HepG2 (cell line): ENCODE measurements at regions not wholly inside any gene's neighbourhood (a gene's known extent, or its start where the extent isn't known, plus 50 kb on each side); places are given as distances from the start of the nearest gene placed in this dataset.

Experiments
- ATAC-seq: fragments of 200-7000 bp; cut with Tn5 transposase; 3 replicates; pipeline ENCODE4 v1.9.1; 2020; ENCODE audit warnings: mild to moderate bottlenecking, moderate library complexity
- BruUV-seq: library from RNA; stranded (reverse); fragments of 400-500 nt; replicated peaks from 2 replicates; lab custom pipeline; 2021; lab: Mats Ljungman, UMichigan
- CTCF ChIA-PET: fragments of 300-600 bp; formaldehyde crosslinking; extraction: SDS; loops from one replicate; lab custom pipeline; 2021; ENCODE audit warnings: low total read pairs, inconsistent platforms, low intra/inter-chr PET ratio; lab: Yijun Ruan, JAX
- POLR2A ChIA-PET: fragments of 350-600 bp; sonication (Branson Sonifier 250); formaldehyde crosslinking; loops from one replicate; lab custom pipeline; 2020; ENCODE audit warnings: antibody characterized with exemption, inconsistent platforms; lab: Yijun Ruan, JAX
- DNase-seq: peaks from one replicate; pipeline ENCODE4 v3.0.0-alpha.2; 2015; ENCODE audit warnings: low spot score
- FAIRE-seq: peaks from 3 replicates; lab custom pipeline; 2011; peaks lifted over from hg19 to GRCh38; lab: Jason Lieb, UNC
- H2AFZ ChIP-seq: one replicate; pipeline ENCODE4 v1.6.1; 2011; ENCODE audit warnings: low read length, inconsistent platforms
- H3K27ac ChIP-seq: fragments of 300-600 bp; 3 replicates; pipeline ENCODE4 v1.8.0; 2011; ENCODE audit warnings: mixed run types, mild to moderate bottlenecking, mixed read lengths, low read length, inconsistent platforms; ENCODE audit not compliant: insufficient read depth; ENCODE audit errors: extremely low read length
- H3K27me3 ChIP-seq, 2 experiments: fragments of 200-600 bp in 1 of 2; 2 replicates in 1 of 2; 3 replicates in 1 of 2; pipeline versions ENCODE4 v1.6.0 to v1.8.0; 2011; ENCODE audit warnings: low read length in 2 of 2, mild to moderate bottlenecking in 2 of 2, moderate library complexity in 2 of 2, inconsistent platforms in 1 of 2; ENCODE audit not compliant: insufficient read depth in 2 of 2, control insufficient read depth in 1 of 2
- H3K36me3 ChIP-seq, 2 experiments: fragments of 200-600 bp in 1 of 2; replicated peaks in 1 of 2; 2 replicates in 1 of 2; 3 replicates in 1 of 2; pipeline versions ENCODE4 v1.5.1 to v1.8.0; 2011; ENCODE audit warnings: low read length in 2 of 2, inconsistent platforms in 1 of 2; ENCODE audit not compliant: insufficient read depth in 2 of 2, control insufficient read depth in 1 of 2
- H3K4me1 ChIP-seq: 2 replicates; pipeline ENCODE4 v1.5.1; 2012; ENCODE audit warnings: low read length, inconsistent platforms; ENCODE audit not compliant: insufficient read depth
- H3K4me2 ChIP-seq: 2 replicates; pipeline ENCODE4 v1.6.0; 2011; ENCODE audit warnings: low read depth, low read length, inconsistent platforms
- H3K4me3 ChIP-seq, 3 experiments: fragments of 200-600 bp in 1 of 3; sonication (generic), shearing (Covaris generic) in 1 of 3; replicated peaks in 1 of 3; 2 replicates each; pipeline ENCODE4 v1.5.1; 2011 to 2016; ENCODE audit warnings: low read length in 3 of 3, inconsistent platforms in 2 of 3, low read depth in 2 of 3, mild to moderate bottlenecking in 2 of 3, control low read depth in 1 of 3, mixed read lengths in 1 of 3; ENCODE audit not compliant: insufficient read depth in 1 of 3
- H3K79me2 ChIP-seq: one replicate; pipeline ENCODE4 v1.6.1; 2011; ENCODE audit warnings: low read length, inconsistent platforms; ENCODE audit not compliant: insufficient read depth
- H3K9ac ChIP-seq: 2 replicates; pipeline ENCODE4 v1.6.0; 2011; ENCODE audit warnings: mild to moderate bottlenecking, low read depth, low read length, inconsistent platforms; ENCODE audit not compliant: insufficient read depth
- H3K9me3 ChIP-seq: 2 replicates; pipeline ENCODE4 v1.5.1; 2012; ENCODE audit warnings: mild to moderate bottlenecking, low read length
- H4K20me1 ChIP-seq: 2 replicates; pipeline ENCODE4 v1.6.0; 2011; ENCODE audit warnings: inconsistent platforms, mild to moderate bottlenecking, low read length, moderate library complexity; ENCODE audit not compliant: insufficient read depth
- AKAP8 ChIP-seq: sonication (generic); formaldehyde crosslinking; IDR thresholded peaks from 2 replicates; pipeline ENCODE4 v1.5.1; 2020; ENCODE audit warnings: mild to moderate bottlenecking, missing genetic modification reagents
- ETV5 ChIP-seq: IDR thresholded peaks from 2 replicates; pipeline ENCODE4 v1.6.1; 2018; ENCODE audit warnings: missing biosample characterization, missing genetic modification reagents, inconsistent platforms, borderline replicate concordance
- GABPA ChIP-seq, 2 experiments: IDR thresholded peaks; 2 replicates each; pipeline ENCODE4 v1.6.1; 2011 to 2016; ENCODE audit warnings: low read depth in 2 of 2, low read length in 1 of 2, missing biosample characterization in 1 of 2, missing genetic modification characterization in 1 of 2
- GMEB1 ChIP-seq: sonication (generic); formaldehyde crosslinking; IDR thresholded peaks from 2 replicates; pipeline ENCODE4 v1.5.1; 2020; ENCODE audit warnings: missing genetic modification reagents, mild to moderate bottlenecking, borderline replicate concordance
- JDP2 ChIP-seq: sonication (generic); formaldehyde crosslinking; IDR thresholded peaks from 2 replicates; pipeline ENCODE4 v1.8.1; 2022; ENCODE audit warnings: missing genetic modification reagents, borderline replicate concordance
- NFKB2 ChIP-seq: sonication (generic); formaldehyde crosslinking; IDR thresholded peaks from 2 replicates; pipeline ENCODE4 v1.4.0; 2020; ENCODE audit warnings: missing genetic modification reagents, borderline replicate concordance
- NR2F2 ChIP-seq: IDR thresholded peaks from 2 replicates; pipeline ENCODE4 v1.6.1; 2012; ENCODE audit warnings: low read depth, inconsistent platforms, borderline replicate concordance
- PHB2 ChIP-seq: fragments of 450-650 bp; IDR thresholded peaks from 2 replicates; pipeline ENCODE4 v1.6.1; 2018; ENCODE audit not compliant: partially characterized antibody
- RBAK ChIP-seq: sonication (generic); formaldehyde crosslinking; IDR thresholded peaks from 2 replicates; pipeline ENCODE4 v1.5.1; 2020; ENCODE audit warnings: mild to moderate bottlenecking, missing genetic modification reagents
- TCF7L2 ChIP-seq: IDR thresholded peaks from 2 replicates; pipeline ENCODE4 v1.6.1; 2011; ENCODE audit warnings: mild to moderate bottlenecking, low read depth, low read length, moderate library complexity
- YEATS4 ChIP-seq: sonication (generic); formaldehyde crosslinking; IDR thresholded peaks from 2 replicates; pipeline ENCODE4 v1.4.0; 2020; ENCODE audit warnings: missing genetic modification reagents, borderline replicate concordance
- ZFP1 ChIP-seq: IDR thresholded peaks from 2 replicates; pipeline ENCODE4 v1.6.1; 2016
- ZNF205 ChIP-seq: IDR thresholded peaks from 2 replicates; pipeline ENCODE4 v1.6.1; 2018; ENCODE audit warnings: missing biosample characterization, missing genetic modification reagents
- ZNF264 ChIP-seq: sonication (generic); formaldehyde crosslinking; IDR thresholded peaks from 2 replicates; pipeline ENCODE4 v1.4.0; 2020; ENCODE audit warnings: missing genetic modification reagents
- ZNF343 ChIP-seq: sonication (generic); formaldehyde crosslinking; IDR thresholded peaks from 2 replicates; pipeline ENCODE4 v1.4.0; 2020; ENCODE audit warnings: mild to moderate bottlenecking, missing genetic modification reagents
- WGBS: methylation state at CpG from one replicate; pipeline ENCODE4 v1.1.6; 2017; ENCODE audit warnings: low lambda C conversion rate; 5-methylcytosine and 5-hydroxymethylcytosine counted together
- in situ Hi-C: cut with HindIII; loops from 2 replicates; pipeline ENCODE4 v1.10.0; 2017; ENCODE audit warnings: low pct_unique_long_range_greater_than_20kb; ENCODE audit not compliant: extremely low pct_ligation_motif_present
- intact Hi-C: fragments of 100-400 bp; cut with micrococcal nuclease; formaldehyde crosslinking; loops from one replicate; pipeline ENCODE4 v1.10.0; 2022; ENCODE audit not compliant: unreplicated experiment
- TF ChIP-seq, protein P1 (sequence below): sonication (generic); formaldehyde crosslinking; IDR thresholded peaks from 2 replicates; pipeline ENCODE4 v1.4.0; 2020; ENCODE audit warnings: missing genetic modification reagents

- DNase-seq (no peak), FAIRE-seq (no peak), ATAC-seq (no peak)
- no peak overlapping the region for H3K4me3 ChIP-seq
- H3K4me1 ChIP-seq: peaks cover 20% of the 10 kb centered on the region
- POLR2A ChIA-PET: no interaction called here
- H3K27me3 ChIP-seq: peaks cover 5 to 74% of the 10 kb centered on the region in 2 experiments; a peak in 4 of 5 replicates
- no peaks in the 10 kb centered on the region for H3K9me3 ChIP-seq
- no peak overlapping the region for H3K9ac ChIP-seq
- peaks cover 20% of the 10 kb centered on the region; the same call in 1 of the 2 replicates for H4K20me1 ChIP-seq
- intact Hi-C loops: loop anchor here (10.0 kb wide), 1 partner anchor 343 kb away; the partner anchor contains the start of gene IRX3
- H3K27ac ChIP-seq: no peak overlapping the region
- no peak overlapping the region for H3K4me2 ChIP-seq
- in situ Hi-C loops: no loop called here
- CTCF ChIA-PET: no interaction called here
- BruUV-seq: no TSS peak
- no peak for TF ChIP-seq PHB2
- H3K36me3 ChIP-seq: no peaks in the 10 kb centered on the region
- no peak overlapping the region for H2AFZ ChIP-seq
- 73% methylated on average over 4 of the region's 4 CpGs for WGBS
- H3K79me2 ChIP-seq: no peaks in the 10 kb centered on the region
Observed at GRCh38 chr16:54627616-54628015, 303.0 kb upstream of the IRX5 start.

- WGBS: 85% methylated on average over 7 of the region's 7 CpGs
- CTCF ChIA-PET: no interaction called here
- TF ChIP-seq GMEB1: no peak
- no peak for TF ChIP-seq RBAK (CRISPR knock-in tag)
- TF ChIP-seq YEATS4: no peak
- no peak for TF ChIP-seq TCF7L2
- TF ChIP-seq NR2F2: no peak
- TF ChIP-seq ZFP1 (CRISPR knock-in tag): no peak
- TF ChIP-seq GABPA (IDR thresholded peaks at IDR 0.05; ENCODE audit: low read depth, low read length): no peak
- TF ChIP-seq GABPA (CRISPR knock-in tag; IDR thresholded peaks at IDR 0.05; ENCODE audit: low read depth): no peak
- TF ChIP-seq ZNF343 (CRISPR knock-in tag): no peak
- no peak for TF ChIP-seq ZNF264 (CRISPR knock-in tag)
- TF ChIP-seq AKAP8 (CRISPR knock-in tag): no peak
- TF ChIP-seq, protein P1, sequence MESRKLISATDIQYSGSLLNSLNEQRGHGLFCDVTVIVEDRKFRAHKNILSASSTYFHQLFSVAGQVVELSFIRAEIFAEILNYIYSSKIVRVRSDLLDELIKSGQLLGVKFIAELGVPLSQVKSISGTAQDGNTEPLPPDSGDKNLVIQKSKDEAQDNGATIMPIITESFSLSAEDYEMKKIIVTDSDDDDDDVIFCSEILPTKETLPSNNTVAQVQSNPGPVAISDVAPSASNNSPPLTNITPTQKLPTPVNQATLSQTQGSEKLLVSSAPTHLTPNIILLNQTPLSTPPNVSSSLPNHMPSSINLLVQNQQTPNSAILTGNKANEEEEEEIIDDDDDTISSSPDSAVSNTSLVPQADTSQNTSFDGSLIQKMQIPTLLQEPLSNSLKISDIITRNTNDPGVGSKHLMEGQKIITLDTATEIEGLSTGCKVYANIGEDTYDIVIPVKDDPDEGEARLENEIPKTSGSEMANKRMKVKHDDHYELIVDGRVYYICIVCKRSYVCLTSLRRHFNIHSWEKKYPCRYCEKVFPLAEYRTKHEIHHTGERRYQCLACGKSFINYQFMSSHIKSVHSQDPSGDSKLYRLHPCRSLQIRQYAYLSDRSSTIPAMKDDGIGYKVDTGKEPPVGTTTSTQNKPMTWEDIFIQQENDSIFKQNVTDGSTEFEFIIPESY: no peak
- TF ChIP-seq NFKB2 (CRISPR knock-in tag): no peak
- no peak for TF ChIP-seq ETV5 (CRISPR knock-in tag)
- TF ChIP-seq ZNF205 (CRISPR knock-in tag): no peak
- no peak for TF ChIP-seq JDP2 (CRISPR knock-in tag)
- in situ Hi-C loops: no loop called here
- Histone ChIP-seq H3K4me2 (no peak overlapping the region), H3K4me3 (no peak overlapping the region), H2AFZ (no peak overlapping the region), H3K4me1 (peaks cover 8% of the 10 kb centered on the region), H3K9ac (no peak overlapping the region), H4K20me1 (peaks cover 16% of the 10 kb centered on the region), H3K36me3 (no peaks in the 10 kb centered on the region), H3K27ac (no peak overlapping the region), H3K9me3 (no peaks in the 10 kb centered on the region), H3K27me3 (peaks cover 8 to 80% of the 10 kb centered on the region in 2 experiments; a peak in 4 of 5 replicates), H3K79me2 (no peaks in the 10 kb centered on the region)
- no peak for FAIRE-seq
- no TSS peak for BruUV-seq
- intact Hi-C loops: loop anchor here (10.0 kb wide), 1 partner anchor 339 kb away; the partner anchor contains the start of gene IRX3
- no peak for ATAC-seq
- DNase-seq: no peak
- POLR2A ChIA-PET: no interaction called here
Observed at GRCh38 chr16:54623636-54624035, 307.0 kb upstream of the IRX5 start.
